ENCODE measurements at regions not wholly inside any gene's neighbourhood (a gene's known extent, or its start where the extent isn't known, plus 50 kb on each side); places are given as distances from the start of the nearest gene placed in this dataset.

DNA sequence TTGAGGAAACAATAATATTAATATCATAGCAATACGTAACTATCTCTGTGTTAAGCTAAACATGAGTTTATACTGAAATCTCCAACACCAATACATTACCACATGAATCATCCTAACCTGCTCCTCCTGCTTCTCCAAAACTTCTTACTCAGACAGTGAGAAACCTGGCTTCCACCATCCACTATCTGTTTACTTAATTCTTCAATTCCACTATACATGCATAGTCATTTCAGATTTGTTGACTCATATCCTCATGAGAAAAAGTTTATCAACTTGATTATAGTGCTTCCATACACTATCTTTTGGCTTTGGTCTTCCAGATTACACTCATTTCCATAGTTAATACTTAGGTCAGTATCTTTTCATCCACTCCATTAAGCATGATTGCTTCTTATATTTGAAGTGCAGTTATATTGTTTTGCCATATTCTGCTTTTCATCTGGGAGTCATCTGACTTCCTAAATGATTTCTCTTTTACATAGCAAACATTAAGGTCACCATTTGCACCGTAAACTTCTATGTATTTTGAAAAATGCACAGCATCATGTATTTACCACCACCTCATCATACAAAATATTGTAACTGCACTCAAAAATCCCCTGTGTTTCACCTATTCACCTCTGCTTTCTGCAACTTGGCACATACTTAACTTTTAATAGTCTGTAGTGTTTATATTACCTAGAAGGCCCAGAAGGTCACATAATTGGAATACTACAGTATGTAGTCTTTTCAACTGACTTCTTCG, 970.6 kb downstream of the DIPK2A start:
- Histone ChIP-seq H3K9ac (ENCODE audit: low read length) (no peak overlapping the region), H3K27ac (ENCODE audit: low read depth, low read length) (no peak overlapping the region), H3K4me3 (ENCODE audit: insufficient read depth, low read depth, low read length) (no peak overlapping the region), H3K4me1 (ENCODE audit: insufficient read depth, low read length) (no peaks in the 10 kb centered on the region), H3K4me2 (ENCODE audit: low read length) (no peak overlapping the region), H3K79me2 (ENCODE audit: insufficient read depth, low read length) (no peaks in the 10 kb centered on the region), H2AFZ (ENCODE audit: low read depth, low read length) (no peak overlapping the region), H3K36me3 (ENCODE audit: insufficient read depth, low read length) (no peaks in the 10 kb centered on the region), H4K20me1 (ENCODE audit: insufficient read depth, low read length) (no peaks in the 10 kb centered on the region), H3K27me3 (ENCODE audit: insufficient read depth, low read length) (no peaks in the 10 kb centered on the region), H3K9me3 (ENCODE audit: insufficient read depth, low read depth, low read length) (no peaks in the 10 kb centered on the region)
- Mint-ChIP-seq H3K36me3 (ENCODE audit: low read depth, unreplicated experiment) (no peaks in the 10 kb centered on the region), H3K9me3 (ENCODE audit: unreplicated experiment) (no peaks in the 10 kb centered on the region), H3K27ac (ENCODE audit: unreplicated experiment) (no peak overlapping the region), H3K27me3 (ENCODE audit: low read depth, unreplicated experiment) (no peaks in the 10 kb centered on the region), H3K4me1 (ENCODE audit: low read depth, unreplicated experiment) (no peaks in the 10 kb centered on the region), H3K4me3 (ENCODE audit: unreplicated experiment) (no peak overlapping the region)
- DNase-seq (ENCODE audit: low read depth) (no peak), FAIRE-seq (no peak)
- TF ChIP-seq EZH2 (IDR thresholded peaks at IDR 0.05; ENCODE audit: insufficient read depth, low read length), result no peak
- TF ChIP-seq, protein P1, sequence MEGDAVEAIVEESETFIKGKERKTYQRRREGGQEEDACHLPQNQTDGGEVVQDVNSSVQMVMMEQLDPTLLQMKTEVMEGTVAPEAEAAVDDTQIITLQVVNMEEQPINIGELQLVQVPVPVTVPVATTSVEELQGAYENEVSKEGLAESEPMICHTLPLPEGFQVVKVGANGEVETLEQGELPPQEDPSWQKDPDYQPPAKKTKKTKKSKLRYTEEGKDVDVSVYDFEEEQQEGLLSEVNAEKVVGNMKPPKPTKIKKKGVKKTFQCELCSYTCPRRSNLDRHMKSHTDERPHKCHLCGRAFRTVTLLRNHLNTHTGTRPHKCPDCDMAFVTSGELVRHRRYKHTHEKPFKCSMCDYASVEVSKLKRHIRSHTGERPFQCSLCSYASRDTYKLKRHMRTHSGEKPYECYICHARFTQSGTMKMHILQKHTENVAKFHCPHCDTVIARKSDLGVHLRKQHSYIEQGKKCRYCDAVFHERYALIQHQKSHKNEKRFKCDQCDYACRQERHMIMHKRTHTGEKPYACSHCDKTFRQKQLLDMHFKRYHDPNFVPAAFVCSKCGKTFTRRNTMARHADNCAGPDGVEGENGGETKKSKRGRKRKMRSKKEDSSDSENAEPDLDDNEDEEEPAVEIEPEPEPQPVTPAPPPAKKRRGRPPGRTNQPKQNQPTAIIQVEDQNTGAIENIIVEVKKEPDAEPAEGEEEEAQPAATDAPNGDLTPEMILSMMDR (IDR thresholded peaks at IDR 0.05; ENCODE audit: insufficient read depth, low read depth, low read length), result no peak

- Histone ChIP-seq H3K79me2 (ENCODE audit: insufficient read depth, low read length) (no peaks in the 10 kb centered on the region), H2AFZ (ENCODE audit: low read depth, low read length) (no peak overlapping the region), H3K9me3 (ENCODE audit: insufficient read depth, low read depth, low read length) (no peaks in the 10 kb centered on the region), H3K4me1 (ENCODE audit: insufficient read depth, low read length) (no peaks in the 10 kb centered on the region), H3K4me3 (ENCODE audit: insufficient read depth, low read depth, low read length) (no peak overlapping the region), H3K27ac (ENCODE audit: low read depth, low read length) (no peak overlapping the region), H3K9ac (ENCODE audit: low read length) (no peak overlapping the region), H3K27me3 (ENCODE audit: insufficient read depth, low read length) (no peaks in the 10 kb centered on the region), H3K36me3 (ENCODE audit: insufficient read depth, low read length) (no peaks in the 10 kb centered on the region), H4K20me1 (ENCODE audit: insufficient read depth, low read length) (no peaks in the 10 kb centered on the region), H3K4me2 (ENCODE audit: low read length) (no peak overlapping the region)
- Mint-ChIP-seq H3K9me3 (ENCODE audit: unreplicated experiment) (no peaks in the 10 kb centered on the region), H3K4me3 (ENCODE audit: unreplicated experiment) (no peak overlapping the region), H3K27ac (ENCODE audit: unreplicated experiment) (no peak overlapping the region), H3K4me1 (ENCODE audit: low read depth, unreplicated experiment) (no peaks in the 10 kb centered on the region), H3K27me3 (ENCODE audit: low read depth, unreplicated experiment) (no peaks in the 10 kb centered on the region), H3K36me3 (ENCODE audit: low read depth, unreplicated experiment) (no peaks in the 10 kb centered on the region)
- no peak for TF ChIP-seq EZH2 (IDR thresholded peaks at IDR 0.05; ENCODE audit: insufficient read depth, low read length)
- TF ChIP-seq, protein P1 (IDR thresholded peaks at IDR 0.05; ENCODE audit: insufficient read depth, low read depth, low read length), result no peak
- FAIRE-seq (no peak), DNase-seq (ENCODE audit: low read depth) (no peak)
These were observed 971.2 kb downstream of the DIPK2A start for GRCh38 chr3:144942838-144943197.

- H3K9me3 ChIP-seq (ENCODE audit: insufficient read depth, low read depth, low read length), result no peaks in the 10 kb centered on the region
- TF ChIP-seq, protein P1 (IDR thresholded peaks at IDR 0.05; ENCODE audit: insufficient read depth, low read depth, low read length), result no peak
- no peak for TF ChIP-seq EZH2 (IDR thresholded peaks at IDR 0.05; ENCODE audit: insufficient read depth, low read length)
- H3K4me1 ChIP-seq (ENCODE audit: insufficient read depth, low read length), result no peaks in the 10 kb centered on the region
- H3K4me3 ChIP-seq (ENCODE audit: insufficient read depth, low read depth, low read length), result no peak overlapping the region
- no peak overlapping the region for H3K4me3 Mint-ChIP-seq (ENCODE audit: unreplicated experiment)
- no peak for FAIRE-seq
- no peaks in the 10 kb centered on the region for H3K27me3 ChIP-seq (ENCODE audit: insufficient read depth, low read length)
- no peaks in the 10 kb centered on the region for H3K9me3 Mint-ChIP-seq (ENCODE audit: unreplicated experiment)
- no peak overlapping the region for H3K4me2 ChIP-seq (ENCODE audit: low read length)
- DNase-seq (ENCODE audit: low read depth), result no peak
- H3K4me1 Mint-ChIP-seq (ENCODE audit: low read depth, unreplicated experiment), result no peaks in the 10 kb centered on the region
- no peaks in the 10 kb centered on the region for H3K27me3 Mint-ChIP-seq (ENCODE audit: low read depth, unreplicated experiment)
- H4K20me1 ChIP-seq (ENCODE audit: insufficient read depth, low read length), result no peaks in the 10 kb centered on the region
- no peaks in the 10 kb centered on the region for H3K36me3 ChIP-seq (ENCODE audit: insufficient read depth, low read length)
- no peaks in the 10 kb centered on the region for H3K79me2 ChIP-seq (ENCODE audit: insufficient read depth, low read length)
- H3K27ac Mint-ChIP-seq (ENCODE audit: unreplicated experiment), result no peak overlapping the region
- no peaks in the 10 kb centered on the region for H3K36me3 Mint-ChIP-seq (ENCODE audit: low read depth, unreplicated experiment)
- no peak overlapping the region for H2AFZ ChIP-seq (ENCODE audit: low read depth, low read length)
- no peak overlapping the region for H3K9ac ChIP-seq (ENCODE audit: low read length)
- no peak overlapping the region for H3K27ac ChIP-seq (ENCODE audit: low read depth, low read length)
These were observed 976.3 kb downstream of the DIPK2A start for GRCh38 chr3:144947895-144948294.

Measured in astrocyte (in vitro differentiated cells and primary cell).